ENCODE measurements at regions not wholly inside any gene's neighbourhood (a gene's known extent, or its start where the extent isn't known, plus 50 kb on each side); places are given as distances from the start of the nearest gene placed in this dataset.

- TF ChIP-seq, protein P1, sequence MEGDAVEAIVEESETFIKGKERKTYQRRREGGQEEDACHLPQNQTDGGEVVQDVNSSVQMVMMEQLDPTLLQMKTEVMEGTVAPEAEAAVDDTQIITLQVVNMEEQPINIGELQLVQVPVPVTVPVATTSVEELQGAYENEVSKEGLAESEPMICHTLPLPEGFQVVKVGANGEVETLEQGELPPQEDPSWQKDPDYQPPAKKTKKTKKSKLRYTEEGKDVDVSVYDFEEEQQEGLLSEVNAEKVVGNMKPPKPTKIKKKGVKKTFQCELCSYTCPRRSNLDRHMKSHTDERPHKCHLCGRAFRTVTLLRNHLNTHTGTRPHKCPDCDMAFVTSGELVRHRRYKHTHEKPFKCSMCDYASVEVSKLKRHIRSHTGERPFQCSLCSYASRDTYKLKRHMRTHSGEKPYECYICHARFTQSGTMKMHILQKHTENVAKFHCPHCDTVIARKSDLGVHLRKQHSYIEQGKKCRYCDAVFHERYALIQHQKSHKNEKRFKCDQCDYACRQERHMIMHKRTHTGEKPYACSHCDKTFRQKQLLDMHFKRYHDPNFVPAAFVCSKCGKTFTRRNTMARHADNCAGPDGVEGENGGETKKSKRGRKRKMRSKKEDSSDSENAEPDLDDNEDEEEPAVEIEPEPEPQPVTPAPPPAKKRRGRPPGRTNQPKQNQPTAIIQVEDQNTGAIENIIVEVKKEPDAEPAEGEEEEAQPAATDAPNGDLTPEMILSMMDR (IDR thresholded peaks at IDR 0.05) = no peak
- TF ChIP-seq POLR2A (IDR thresholded peaks at IDR 0.05) (no peak), POLR2AphosphoS5 (IDR thresholded peaks at IDR 0.05) (no peak)
These were observed 99.1 kb upstream of the DUSP22 start for GRCh38 chr6:193180-193579.

Measured in sigmoid colon (tissue), 4 donors.